HG03565 (cell line): ENCODE measurements at regions not wholly inside any gene's neighbourhood (a gene's known extent, or its start where the extent isn't known, plus 50 kb on each side); places are given as distances from the start of the nearest gene placed in this dataset.

ENCODE experiments used
- ATAC-seq: cut with Tn5 transposase; IDR thresholded peaks from one replicate; pipeline ENCODE4 v1.9.1; 2021; ENCODE audit warnings: mild to moderate bottlenecking, moderate library complexity; ENCODE audit not compliant: unreplicated experiment

GRCh38 chr6:105510746-105511145, 107.9 kb upstream of the PREP start:
- ATAC-seq: no peak

DNA sequence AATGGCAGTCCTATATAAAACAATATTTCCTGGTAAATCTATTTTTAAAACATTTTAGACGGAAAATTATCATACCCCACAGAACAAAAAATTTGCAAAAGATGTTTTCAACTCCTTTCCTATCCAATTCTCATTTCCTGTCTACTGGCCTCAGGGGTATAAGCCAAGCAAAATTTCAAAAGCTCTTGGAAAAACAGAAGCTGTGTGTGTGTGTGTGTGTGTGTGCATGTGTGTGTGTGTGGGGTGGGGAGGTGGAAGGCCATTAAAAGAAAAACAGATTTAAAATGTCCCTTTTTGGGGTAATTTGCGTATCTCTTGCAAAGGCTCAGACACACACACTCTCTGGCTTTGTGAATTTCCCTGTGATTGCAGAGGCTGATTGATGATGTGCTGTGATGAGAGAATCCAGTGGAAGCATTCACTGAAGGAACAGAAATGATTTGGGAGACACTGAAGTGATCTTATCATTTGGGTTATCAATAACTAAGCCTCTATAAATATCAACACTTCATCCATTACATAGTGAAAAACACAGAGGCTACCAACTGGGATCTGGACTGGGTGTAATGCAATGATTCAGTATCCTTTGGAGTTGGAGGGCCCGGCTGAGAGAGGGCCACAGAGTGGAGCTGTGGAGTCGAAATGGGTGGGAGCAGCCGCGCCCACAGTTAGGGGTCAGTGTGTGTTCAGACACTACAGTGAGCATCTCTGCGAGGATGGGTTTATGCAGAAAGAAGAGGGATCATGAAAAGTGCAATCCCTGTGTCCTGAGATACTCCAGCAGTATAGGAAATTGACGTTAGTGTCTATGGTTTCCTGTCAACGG, 106.8 kb upstream of the PREP start:
- ATAC-seq: no peak

GRCh38 chr6:105507811-105508210, 104.9 kb upstream of the PREP start:
- no peak for ATAC-seq

- ATAC-seq: no peak
These were observed 101.8 kb upstream of the PREP start for GRCh38 chr6:105504706-105505105.

- no peak for ATAC-seq
These were observed 100.8 kb upstream of the PREP start for GRCh38 chr6:105503641-105504040.

GRCh38 chr6:105501826-105502344, 99.0 kb upstream of the PREP start:
- ATAC-seq: no peak

DNA sequence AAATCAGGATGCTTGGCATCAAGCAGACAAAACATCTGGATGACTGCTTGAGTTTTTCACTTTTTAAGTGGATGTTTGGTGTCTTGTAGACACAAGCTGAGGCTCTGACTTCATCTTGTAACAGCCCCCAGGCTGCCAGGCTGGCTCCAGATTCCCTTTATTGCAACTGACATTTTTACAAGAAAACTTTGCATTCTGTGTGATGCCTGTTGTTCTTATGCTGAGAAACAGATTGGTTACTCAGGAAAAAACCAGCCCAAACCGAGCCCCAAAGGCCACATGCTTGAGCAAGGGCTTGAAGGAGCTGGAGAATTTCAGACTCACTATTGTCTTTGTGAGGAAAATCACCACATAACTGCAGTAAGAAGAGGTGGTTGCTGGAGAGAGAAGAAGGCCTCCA, 98.4 kb upstream of the PREP start:
- no peak for ATAC-seq

- ATAC-seq: no peak
These were observed 97.8 kb upstream of the PREP start for GRCh38 chr6:105500693-105501092.

GRCh38 chr6:105499931-105500330, 97.0 kb upstream of the PREP start:
- ATAC-seq: no peak

- no peak for ATAC-seq
These were observed 96.4 kb upstream of the PREP start for GRCh38 chr6:105499136-105499870.

DNA sequence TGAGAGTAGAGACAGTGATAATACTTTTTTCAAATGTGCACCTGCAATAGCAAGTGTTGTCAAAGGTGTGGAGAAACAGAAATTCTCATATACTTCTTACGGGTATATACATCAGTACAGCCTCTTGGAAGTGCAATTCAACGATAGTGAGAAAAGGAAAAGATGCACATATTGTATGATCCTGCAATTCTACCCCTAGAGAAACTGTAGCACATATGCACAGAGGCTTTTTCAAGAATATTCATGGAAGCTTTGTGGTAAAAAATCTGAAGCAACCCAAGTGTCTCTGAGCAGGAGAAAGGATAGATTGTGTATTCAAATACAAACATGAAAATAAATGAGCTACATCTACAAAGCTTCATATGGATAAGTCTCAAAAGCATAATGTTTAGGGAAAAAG, 94.7 kb upstream of the PREP start:
- no peak for ATAC-seq

GRCh38 chr6:105495515-105495914, 92.6 kb upstream of the PREP start:
- ATAC-seq: peak; percentile 62

DNA sequence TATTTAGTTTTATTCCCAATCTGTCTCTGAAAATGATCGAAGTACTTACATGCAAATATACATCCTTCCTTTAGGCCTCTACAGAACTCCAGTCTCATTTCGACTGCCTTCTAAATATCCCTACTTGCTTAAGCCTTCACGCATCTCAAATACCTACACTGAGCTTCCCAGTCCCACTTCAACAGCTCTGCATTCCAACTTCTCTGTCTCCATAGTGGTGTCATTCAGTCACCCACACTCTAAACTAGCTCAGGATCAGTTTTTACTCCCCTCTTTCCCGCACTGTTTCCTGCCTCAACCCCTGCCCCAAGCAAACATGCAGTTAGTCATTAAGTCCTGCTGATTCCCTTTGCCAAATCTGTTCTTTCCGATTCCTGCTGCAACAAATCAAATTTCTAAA, 91.8 kb upstream of the PREP start:
- no peak for ATAC-seq

GRCh38 chr6:105493736-105494135, 90.9 kb upstream of the PREP start:
- ATAC-seq: no peak

GRCh38 chr6:105492706-105493673, 90.1 kb upstream of the PREP start:
- peak; percentile 84 for ATAC-seq

GRCh38 chr6:105489216-105489530, 86.3 kb upstream of the PREP start:
- no peak for ATAC-seq

DNA sequence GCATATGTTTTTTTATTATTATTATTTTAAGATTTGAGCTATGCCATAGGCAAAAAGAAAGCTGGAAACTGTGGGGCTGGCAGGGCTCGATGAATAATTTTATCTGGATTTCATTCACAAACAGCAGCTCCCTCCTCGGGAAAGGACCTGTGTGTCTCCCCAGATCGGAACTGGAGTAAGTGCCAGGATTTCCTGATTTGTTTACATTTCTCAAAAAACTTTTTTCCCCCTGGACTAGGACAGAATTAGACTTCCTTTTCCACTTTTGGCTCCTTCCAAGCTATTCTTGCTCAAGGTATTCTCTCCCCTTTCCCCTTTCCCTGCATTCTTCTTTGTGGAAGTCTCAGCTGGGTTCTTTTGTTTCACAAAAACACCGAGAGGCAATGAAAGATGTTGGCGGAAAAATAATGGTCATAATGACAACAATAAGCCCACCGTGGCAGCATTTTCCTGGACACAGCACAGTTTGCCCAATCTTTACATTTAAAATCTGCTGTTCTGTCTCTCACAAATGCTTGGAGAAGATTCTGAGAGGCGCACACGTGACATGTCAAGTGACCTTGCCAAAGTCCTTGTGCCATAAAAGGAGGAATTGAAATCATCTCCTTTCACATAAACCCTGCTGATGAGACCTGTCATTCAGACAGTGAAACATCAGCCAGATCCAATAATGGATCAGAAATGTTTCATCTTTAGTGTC, 85.8 kb upstream of the PREP start:
- ATAC-seq: no peak

GRCh38 chr6:105487040-105487790, 84.3 kb upstream of the PREP start:
- no peak for ATAC-seq

DNA sequence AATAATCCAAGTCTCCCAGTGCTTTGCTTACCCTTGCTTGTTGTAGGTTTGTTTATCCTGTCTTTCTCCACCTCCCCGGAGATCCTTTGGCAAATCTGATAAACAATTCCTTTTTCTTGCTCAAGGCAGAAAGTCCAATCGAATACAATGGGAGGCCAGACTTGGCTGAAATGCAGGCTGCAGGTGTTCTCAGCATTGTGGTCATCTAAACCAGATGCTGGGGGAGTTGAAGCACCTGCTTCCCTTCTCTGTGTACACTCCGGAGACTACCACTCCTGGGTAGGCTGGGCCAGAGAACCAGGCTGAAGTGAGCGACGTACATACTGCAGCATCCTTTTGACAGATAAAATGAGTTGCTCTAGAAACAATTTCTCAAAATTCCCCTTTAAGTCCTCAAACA, 82.6 kb upstream of the PREP start:
- peak; percentile 46 for ATAC-seq
